Natural killer cell (primary cell): ENCODE measurements at regions not wholly inside any gene's neighbourhood (a gene's known extent, or its start where the extent isn't known, plus 50 kb on each side); places are given as distances from the start of the nearest gene placed in this dataset.

Experiments
- ATAC-seq, 3 donors: fragments of 150-1000 bp in 2 of 3; fragments of 200-7000 bp in 1 of 3; cut with Tn5 transposase; 1 replicate in 1 of 3; 2 replicates in 2 of 3; pipeline ENCODE4 v1.10.0; 2021; ENCODE audit warnings: mild to moderate bottlenecking in 2 of 3, moderate library complexity in 2 of 3
- DNase-seq, 2 donors: peaks; one replicate each; pipeline versions ENCODE4 v3.0.0 to v3.0.0-alpha.2; 2013 to 2021; ENCODE audit warnings: mixed read lengths in 1 of 2
- H3K27ac ChIP-seq: one replicate; pipeline ENCODE4 v1.5.1; 2013; ENCODE audit warnings: mild to moderate bottlenecking, low read length
- H3K27me3 ChIP-seq: one replicate; pipeline ENCODE4 v1.6.1; 2013; ENCODE audit warnings: low read length; ENCODE audit not compliant: control insufficient read depth, insufficient read depth
- H3K36me3 ChIP-seq: one replicate; pipeline ENCODE4 v1.6.1; 2013; ENCODE audit warnings: low read length; ENCODE audit not compliant: control insufficient read depth, insufficient read depth
- H3K4me1 ChIP-seq: one replicate; pipeline ENCODE4 v1.6.1; 2013; ENCODE audit warnings: low read length; ENCODE audit not compliant: control insufficient read depth, insufficient read depth
- H3K4me3 ChIP-seq: one replicate; pipeline ENCODE4 v1.5.1; 2013; ENCODE audit warnings: low read length
- H3K9me3 ChIP-seq: one replicate; pipeline ENCODE4 v1.6.1; 2013; ENCODE audit warnings: low read length; ENCODE audit not compliant: control insufficient read depth, insufficient read depth
- H3K27ac Mint-ChIP-seq, 2 donors: one replicate each; pipeline ENCODE4 v1.8.0; 2022; ENCODE audit warnings: mild to moderate bottlenecking in 2 of 2, mixed read lengths in 2 of 2, moderate library complexity in 1 of 2
- H3K27me3 Mint-ChIP-seq, 2 donors: one replicate each; pipeline ENCODE4 v1.8.0; 2022; ENCODE audit warnings: low read depth in 2 of 2, mixed read lengths in 2 of 2
- H3K36me3 Mint-ChIP-seq: one replicate; pipeline ENCODE4 v1.8.0; 2022; ENCODE audit warnings: mixed read lengths
- H3K4me1 Mint-ChIP-seq, 2 donors: one replicate each; pipeline ENCODE4 v1.8.0; 2022; ENCODE audit warnings: mixed read lengths in 2 of 2
- H3K4me3 Mint-ChIP-seq: one replicate; pipeline ENCODE4 v1.8.0; 2022; ENCODE audit warnings: mild to moderate bottlenecking, moderate library complexity, mixed read lengths
- H3K9me3 Mint-ChIP-seq, 2 donors: one replicate each; pipeline ENCODE4 v1.8.0; 2022; ENCODE audit warnings: mixed read lengths in 2 of 2
- CTCF ChIP-seq: fragments of 200-600 bp; IDR thresholded peaks from one replicate; pipeline ENCODE4 v1.8.0; 2022; ENCODE audit warnings: antibody characterized with exemption
- WGBS: methylation state at CpG from one replicate; pipeline ENCODE4 v1.1.7; 2013; ENCODE audit warnings: missing lambda C conversion rate; ENCODE audit not compliant: insufficient coverage; 5-methylcytosine and 5-hydroxymethylcytosine counted together
- intact Hi-C: fragments of 100-400 bp; cut with micrococcal nuclease; formaldehyde crosslinking; loops from one replicate; pipeline ENCODE4 v1.14.2; 2022

- Histone ChIP-seq H3K36me3 (no peaks in the 10 kb centered on the region), H3K4me1 (no peaks in the 10 kb centered on the region), H3K27me3 (no peaks in the 10 kb centered on the region), H3K4me3 (no peak overlapping the region), H3K9me3 (no peaks in the 10 kb centered on the region), H3K27ac (no peak overlapping the region)
- Mint-ChIP-seq H3K27me3 (no peaks in the 10 kb centered on the region), H3K36me3 (no peaks in the 10 kb centered on the region), H3K9me3 (peaks cover 0 to 3% of the 10 kb centered on the region in 2 donors), H3K4me3 (no peak overlapping the region), H3K27ac (no peak overlapping the region), H3K4me1 (no peaks in the 10 kb centered on the region)
- intact Hi-C loops, result no loop called here
- ATAC-seq (no peak), DNase-seq (no peak)
- TF ChIP-seq CTCF, result no peak
- 94% methylated on average over 3 of the region's 3 CpGs for WGBS
These were observed 102.1 kb upstream of the MDFIC start for GRCh38 chr7:114819616-114820362.

- Histone ChIP-seq H3K4me1 (no peaks in the 10 kb centered on the region), H3K4me3 (no peak overlapping the region), H3K27ac (no peak overlapping the region), H3K36me3 (no peaks in the 10 kb centered on the region), H3K27me3 (no peaks in the 10 kb centered on the region), H3K9me3 (no peaks in the 10 kb centered on the region)
- DNase-seq, result no peak
- Mint-ChIP-seq H3K4me1 (no peaks in the 10 kb centered on the region), H3K27ac (no peak overlapping the region), H3K9me3 (peaks cover 4 to 5% of the 10 kb centered on the region in 2 donors), H3K36me3 (peaks cover 7% of the 10 kb centered on the region), H3K4me3 (no peak overlapping the region), H3K27me3 (no peaks in the 10 kb centered on the region)
- intact Hi-C loops, result no loop called here
- ATAC-seq, result no peak
- WGBS, result 92% methylated on average over 6 of the region's 6 CpGs
- no peak for TF ChIP-seq CTCF
These were observed 100.6 kb upstream of the MDFIC start for GRCh38 chr7:114821030-114821900.

GRCh38 chr7:114822131-114822530 is 99.8 kb upstream of the MDFIC start:
- Histone ChIP-seq H3K4me1 (no peaks in the 10 kb centered on the region), H3K36me3 (no peaks in the 10 kb centered on the region), H3K4me3 (no peak overlapping the region), H3K27me3 (no peaks in the 10 kb centered on the region), H3K27ac (no peak overlapping the region), H3K9me3 (no peaks in the 10 kb centered on the region)
- no peak overlapping the region for H3K27ac Mint-ChIP-seq
- H3K4me3 Mint-ChIP-seq, result no peak overlapping the region
- no peak for DNase-seq
- peaks cover 3 to 10% of the 10 kb centered on the region in 2 donors for H3K9me3 Mint-ChIP-seq
- no peak for ATAC-seq
- intact Hi-C loops, result no loop called here
- H3K4me1 Mint-ChIP-seq, result no peaks in the 10 kb centered on the region
- TF ChIP-seq CTCF, result no peak
- peaks cover 8% of the 10 kb centered on the region for H3K36me3 Mint-ChIP-seq
- WGBS, result 88% methylated on average over 1 of the region's 1 CpG
- no peaks in the 10 kb centered on the region for H3K27me3 Mint-ChIP-seq
